ENCODE measurements at regions not wholly inside any gene's neighbourhood (a gene's known extent, or its start where the extent isn't known, plus 50 kb on each side); places are given as distances from the start of the nearest gene placed in this dataset.

DNA sequence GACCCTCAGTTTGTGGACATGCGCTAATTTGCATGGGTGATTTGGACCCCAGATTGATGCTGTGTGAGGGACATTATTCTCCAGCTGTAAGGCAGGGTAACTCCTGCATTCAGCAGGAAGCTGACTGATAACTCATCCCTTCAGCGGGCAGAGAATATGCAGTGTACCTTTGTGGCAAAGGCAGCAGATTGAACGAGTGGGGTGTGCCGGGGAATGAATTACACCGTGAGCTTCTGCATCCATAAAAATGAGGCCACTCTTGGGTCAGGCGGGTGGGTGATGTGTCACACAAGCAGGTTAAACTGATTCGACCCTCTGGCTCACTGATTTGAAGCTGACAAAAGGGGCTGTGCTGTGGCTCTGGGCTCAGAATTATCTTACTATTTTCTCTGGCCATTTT, 128.9 kb upstream of the PMFBP1 start:
- TF ChIP-seq, protein P1, sequence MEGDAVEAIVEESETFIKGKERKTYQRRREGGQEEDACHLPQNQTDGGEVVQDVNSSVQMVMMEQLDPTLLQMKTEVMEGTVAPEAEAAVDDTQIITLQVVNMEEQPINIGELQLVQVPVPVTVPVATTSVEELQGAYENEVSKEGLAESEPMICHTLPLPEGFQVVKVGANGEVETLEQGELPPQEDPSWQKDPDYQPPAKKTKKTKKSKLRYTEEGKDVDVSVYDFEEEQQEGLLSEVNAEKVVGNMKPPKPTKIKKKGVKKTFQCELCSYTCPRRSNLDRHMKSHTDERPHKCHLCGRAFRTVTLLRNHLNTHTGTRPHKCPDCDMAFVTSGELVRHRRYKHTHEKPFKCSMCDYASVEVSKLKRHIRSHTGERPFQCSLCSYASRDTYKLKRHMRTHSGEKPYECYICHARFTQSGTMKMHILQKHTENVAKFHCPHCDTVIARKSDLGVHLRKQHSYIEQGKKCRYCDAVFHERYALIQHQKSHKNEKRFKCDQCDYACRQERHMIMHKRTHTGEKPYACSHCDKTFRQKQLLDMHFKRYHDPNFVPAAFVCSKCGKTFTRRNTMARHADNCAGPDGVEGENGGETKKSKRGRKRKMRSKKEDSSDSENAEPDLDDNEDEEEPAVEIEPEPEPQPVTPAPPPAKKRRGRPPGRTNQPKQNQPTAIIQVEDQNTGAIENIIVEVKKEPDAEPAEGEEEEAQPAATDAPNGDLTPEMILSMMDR (IDR thresholded peaks at IDR 0.05): no peak
- TF ChIP-seq POLR2AphosphoS5 (IDR thresholded peaks at IDR 0.05; ENCODE audit: insufficient read depth in 1 of 2, low read depth in 1 of 2): no peak

Measured in vagina (tissue), 2 donors.